ENCODE measurements at regions not wholly inside any gene's neighbourhood (a gene's known extent, or its start where the extent isn't known, plus 50 kb on each side); places are given as distances from the start of the nearest gene placed in this dataset.

DNA sequence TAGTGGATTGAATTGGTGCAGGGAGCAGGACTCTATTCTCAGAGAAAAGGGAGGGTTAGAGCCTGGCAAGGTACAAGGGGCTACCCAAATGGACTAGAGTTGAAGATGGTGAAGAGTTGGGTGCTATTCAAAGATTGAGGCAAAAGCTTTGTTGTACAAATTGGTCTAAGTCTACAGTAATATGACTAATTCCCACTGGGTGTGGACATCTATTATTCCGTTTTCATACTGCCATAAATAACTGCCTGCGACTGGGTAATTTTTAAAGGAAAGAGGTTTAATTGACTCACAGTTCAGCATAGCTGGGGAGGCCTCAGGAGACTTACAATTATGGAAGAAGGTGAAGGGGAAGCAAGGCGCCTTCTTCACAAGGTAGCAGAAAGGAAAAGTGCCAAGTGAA, 266.3 kb downstream of the TPBG start:
- H3K4me1 ChIP-seq (ENCODE audit: control insufficient read depth in 1 of 2, insufficient read depth in 2 of 2, low read depth in 1 of 2, low read length in 1 of 2), result no peaks in the 10 kb centered on the region

More for the DNA sequence above, 266.3 kb downstream of the TPBG start:
- ChIA-PET POLR2A (no interaction called here), CTCF (interaction anchor here (0.5 to 1.9 kb wide), 2 partner anchors 358 to 616 kb away, joined by 3 to 4 read pairs; no protein-coding TSS in a partner anchor)
- H3K9me3 ChIP-seq, result no peaks in the 10 kb centered on the region
- no peak for DNase-seq
- no peaks in the 10 kb centered on the region for H3K36me3 ChIP-seq (replicated peaks in 1 of 2; ENCODE audit: control insufficient read depth in 1 of 2, insufficient read depth in 2 of 2, low read length in 1 of 2)
- no peak overlapping the region for H3K4me3 ChIP-seq (ENCODE audit: low read depth in 2 of 2, low read length in 1 of 2)
- H4K20me1 ChIP-seq (ENCODE audit: insufficient read depth), result no peaks in the 10 kb centered on the region
- TF ChIP-seq, protein P1, sequence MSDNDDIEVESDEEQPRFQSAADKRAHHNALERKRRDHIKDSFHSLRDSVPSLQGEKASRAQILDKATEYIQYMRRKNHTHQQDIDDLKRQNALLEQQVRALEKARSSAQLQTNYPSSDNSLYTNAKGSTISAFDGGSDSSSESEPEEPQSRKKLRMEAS (IDR thresholded peaks at IDR 0.05; ENCODE audit: low read depth), result no peak
- no peak for TF ChIP-seq ELF1 (IDR thresholded peaks at IDR 0.05)
- TF ChIP-seq RFX5 (IDR thresholded peaks at IDR 0.05; ENCODE audit: low read length), result no peak
- TF ChIP-seq TCF12 (IDR thresholded peaks at IDR 0.05), result no peak
- TF ChIP-seq NFIC (IDR thresholded peaks at IDR 0.05; ENCODE audit: borderline replicate concordance), result no peak
- no peak for TF ChIP-seq EZH2phosphoT487 (IDR thresholded peaks at IDR 0.05; ENCODE audit: borderline replicate concordance, low read depth)
- TF ChIP-seq TAF1 (IDR thresholded peaks at IDR 0.05; ENCODE audit: borderline replicate concordance, low read depth, low read length), result no peak
- no peak for TF ChIP-seq YY1 (IDR thresholded peaks at IDR 0.05; ENCODE audit: low read depth)
- TF ChIP-seq MXI1 (IDR thresholded peaks at IDR 0.05; ENCODE audit: low read depth, low read length), result no peak
- TF ChIP-seq POLR2AphosphoS5 (IDR thresholded peaks at IDR 0.05; ENCODE audit: low read depth, low read length), result no peak
- TF ChIP-seq, protein P2, sequence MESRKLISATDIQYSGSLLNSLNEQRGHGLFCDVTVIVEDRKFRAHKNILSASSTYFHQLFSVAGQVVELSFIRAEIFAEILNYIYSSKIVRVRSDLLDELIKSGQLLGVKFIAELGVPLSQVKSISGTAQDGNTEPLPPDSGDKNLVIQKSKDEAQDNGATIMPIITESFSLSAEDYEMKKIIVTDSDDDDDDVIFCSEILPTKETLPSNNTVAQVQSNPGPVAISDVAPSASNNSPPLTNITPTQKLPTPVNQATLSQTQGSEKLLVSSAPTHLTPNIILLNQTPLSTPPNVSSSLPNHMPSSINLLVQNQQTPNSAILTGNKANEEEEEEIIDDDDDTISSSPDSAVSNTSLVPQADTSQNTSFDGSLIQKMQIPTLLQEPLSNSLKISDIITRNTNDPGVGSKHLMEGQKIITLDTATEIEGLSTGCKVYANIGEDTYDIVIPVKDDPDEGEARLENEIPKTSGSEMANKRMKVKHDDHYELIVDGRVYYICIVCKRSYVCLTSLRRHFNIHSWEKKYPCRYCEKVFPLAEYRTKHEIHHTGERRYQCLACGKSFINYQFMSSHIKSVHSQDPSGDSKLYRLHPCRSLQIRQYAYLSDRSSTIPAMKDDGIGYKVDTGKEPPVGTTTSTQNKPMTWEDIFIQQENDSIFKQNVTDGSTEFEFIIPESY (IDR thresholded peaks at IDR 0.05; ENCODE audit: borderline replicate concordance, low read depth), result no peak
- TF ChIP-seq FOXJ3 (CRISPR knock-in tag; IDR thresholded peaks at IDR 0.05), result no peak
- TF ChIP-seq, protein P3, sequence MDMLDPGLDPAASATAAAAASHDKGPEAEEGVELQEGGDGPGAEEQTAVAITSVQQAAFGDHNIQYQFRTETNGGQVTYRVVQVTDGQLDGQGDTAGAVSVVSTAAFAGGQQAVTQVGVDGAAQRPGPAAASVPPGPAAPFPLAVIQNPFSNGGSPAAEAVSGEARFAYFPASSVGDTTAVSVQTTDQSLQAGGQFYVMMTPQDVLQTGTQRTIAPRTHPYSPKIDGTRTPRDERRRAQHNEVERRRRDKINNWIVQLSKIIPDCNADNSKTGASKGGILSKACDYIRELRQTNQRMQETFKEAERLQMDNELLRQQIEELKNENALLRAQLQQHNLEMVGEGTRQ (IDR thresholded peaks at IDR 0.05; ENCODE audit: borderline replicate concordance, low read depth, low read length), result no peak
- no peak for TF ChIP-seq GABPA (IDR thresholded peaks at IDR 0.05; ENCODE audit: low read depth)
- TF ChIP-seq FOSL2 (IDR thresholded peaks at IDR 0.05; ENCODE audit: borderline replicate concordance, low read depth), result no peak
- no peak for TF ChIP-seq RCOR1 (IDR thresholded peaks at IDR 0.05; ENCODE audit: low read length)
- TF ChIP-seq, protein P4, sequence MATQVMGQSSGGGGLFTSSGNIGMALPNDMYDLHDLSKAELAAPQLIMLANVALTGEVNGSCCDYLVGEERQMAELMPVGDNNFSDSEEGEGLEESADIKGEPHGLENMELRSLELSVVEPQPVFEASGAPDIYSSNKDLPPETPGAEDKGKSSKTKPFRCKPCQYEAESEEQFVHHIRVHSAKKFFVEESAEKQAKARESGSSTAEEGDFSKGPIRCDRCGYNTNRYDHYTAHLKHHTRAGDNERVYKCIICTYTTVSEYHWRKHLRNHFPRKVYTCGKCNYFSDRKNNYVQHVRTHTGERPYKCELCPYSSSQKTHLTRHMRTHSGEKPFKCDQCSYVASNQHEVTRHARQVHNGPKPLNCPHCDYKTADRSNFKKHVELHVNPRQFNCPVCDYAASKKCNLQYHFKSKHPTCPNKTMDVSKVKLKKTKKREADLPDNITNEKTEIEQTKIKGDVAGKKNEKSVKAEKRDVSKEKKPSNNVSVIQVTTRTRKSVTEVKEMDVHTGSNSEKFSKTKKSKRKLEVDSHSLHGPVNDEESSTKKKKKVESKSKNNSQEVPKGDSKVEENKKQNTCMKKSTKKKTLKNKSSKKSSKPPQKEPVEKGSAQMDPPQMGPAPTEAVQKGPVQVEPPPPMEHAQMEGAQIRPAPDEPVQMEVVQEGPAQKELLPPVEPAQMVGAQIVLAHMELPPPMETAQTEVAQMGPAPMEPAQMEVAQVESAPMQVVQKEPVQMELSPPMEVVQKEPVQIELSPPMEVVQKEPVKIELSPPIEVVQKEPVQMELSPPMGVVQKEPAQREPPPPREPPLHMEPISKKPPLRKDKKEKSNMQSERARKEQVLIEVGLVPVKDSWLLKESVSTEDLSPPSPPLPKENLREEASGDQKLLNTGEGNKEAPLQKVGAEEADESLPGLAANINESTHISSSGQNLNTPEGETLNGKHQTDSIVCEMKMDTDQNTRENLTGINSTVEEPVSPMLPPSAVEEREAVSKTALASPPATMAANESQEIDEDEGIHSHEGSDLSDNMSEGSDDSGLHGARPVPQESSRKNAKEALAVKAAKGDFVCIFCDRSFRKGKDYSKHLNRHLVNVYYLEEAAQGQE (IDR thresholded peaks at IDR 0.05; ENCODE audit: low read depth, low read length), result no peak
- no peak for TF ChIP-seq SMC3 (IDR thresholded peaks at IDR 0.05; ENCODE audit: low read depth, low read length)
- TF ChIP-seq, protein P5, sequence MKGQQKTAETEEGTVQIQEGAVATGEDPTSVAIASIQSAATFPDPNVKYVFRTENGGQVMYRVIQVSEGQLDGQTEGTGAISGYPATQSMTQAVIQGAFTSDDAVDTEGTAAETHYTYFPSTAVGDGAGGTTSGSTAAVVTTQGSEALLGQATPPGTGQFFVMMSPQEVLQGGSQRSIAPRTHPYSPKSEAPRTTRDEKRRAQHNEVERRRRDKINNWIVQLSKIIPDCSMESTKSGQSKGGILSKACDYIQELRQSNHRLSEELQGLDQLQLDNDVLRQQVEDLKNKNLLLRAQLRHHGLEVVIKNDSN (IDR thresholded peaks at IDR 0.05; ENCODE audit: borderline replicate concordance, low read depth), result no peak
- H3F3A ChIP-seq (replicated peaks; ENCODE audit: insufficient read depth), result no peaks in the 10 kb centered on the region
- H3K27ac ChIP-seq (ENCODE audit: low read depth in 2 of 2, low read length in 1 of 2), result no peak overlapping the region
- H2AFZ ChIP-seq (ENCODE audit: low read depth), result no peak overlapping the region
- H3K4me2 ChIP-seq, result no peak overlapping the region
- WGBS (ENCODE audit: low lambda C conversion rate), result 78% methylated on average over 3 of the region's 3 CpGs
- H3K9ac ChIP-seq, result no peak overlapping the region
- H3K27me3 ChIP-seq (ENCODE audit: insufficient read depth), result no peaks in the 10 kb centered on the region
- no peaks in the 10 kb centered on the region for H3K79me2 ChIP-seq (ENCODE audit: insufficient read depth)
- no peaks in the 10 kb centered on the region for H3K9me2 ChIP-seq

All from SK-N-SH (cell line).